ENCODE measurements at regions not wholly inside any gene's neighbourhood (a gene's known extent, or its start where the extent isn't known, plus 50 kb on each side); places are given as distances from the start of the nearest gene placed in this dataset.
A peak's percentile ranks its signal among the peaks of the same experiment; 100 is the strongest.

GRCh38 chr11:110833033-110833484 lies 120.8 kb upstream of the ARHGAP20 start:
- no peaks in the 10 kb centered on the region for H3K9me3 ChIP-seq
- no peak for TF ChIP-seq POLR2A (IDR thresholded peaks at IDR 0.05)
- TF ChIP-seq CTCF (IDR thresholded peaks at IDR 0.05): no peak
- H3K36me3 ChIP-seq: no peaks in the 10 kb centered on the region
- 20 to 28% methylated on average over 4 of the region's 4 CpGs for WGBS, 2 donors
- no peak for DNase-seq
- H3K4me1 ChIP-seq: peaks cover 7 to 34% (median 19%) of the 10 kb centered on the region in 3 donors
- no peak overlapping the region for H3K4me3 ChIP-seq
- no peaks in the 10 kb centered on the region for H3K27me3 ChIP-seq
- intact Hi-C loops (cut with DNase I): no loop called here
- peak overlapping the region; percentile 33 to 60 (median 48) for H3K27ac ChIP-seq

- TF ChIP-seq POLR2A (IDR thresholded peaks at IDR 0.05) (no peak), CTCF (IDR thresholded peaks at IDR 0.05) (no peak)
- peak overlapping the region; percentile 33 to 60 (median 48) for H3K27ac ChIP-seq
- 48 to 69% methylated on average over 2 of the region's 2 CpGs for WGBS, 2 donors
- H3K9me3 ChIP-seq: no peaks in the 10 kb centered on the region
- no peaks in the 10 kb centered on the region for H3K36me3 ChIP-seq
- no peak overlapping the region for H3K4me3 ChIP-seq
- peaks cover 7 to 34% (median 19%) of the 10 kb centered on the region in 3 donors for H3K4me1 ChIP-seq
- DNase-seq: no peak
- intact Hi-C loops (cut with DNase I): no loop called here
- no peaks in the 10 kb centered on the region for H3K27me3 ChIP-seq
Observed at GRCh38 chr11:110832539-110832938, 120.3 kb upstream of the ARHGAP20 start.

GRCh38 chr11:110832080-110832479 lies 119.8 kb upstream of the ARHGAP20 start:
- TF ChIP-seq POLR2A (IDR thresholded peaks at IDR 0.05): no peak
- TF ChIP-seq CTCF (IDR thresholded peaks at IDR 0.05): no peak
- Histone ChIP-seq H3K4me1 (peaks cover 7 to 34% (median 19%) of the 10 kb centered on the region in 3 donors), H3K4me3 (no peak overlapping the region), H3K27ac (peak overlapping the region in 2 of 4 donors; percentile 38 to 60), H3K9me3 (no peaks in the 10 kb centered on the region), H3K27me3 (no peaks in the 10 kb centered on the region), H3K36me3 (no peaks in the 10 kb centered on the region)
- intact Hi-C loops (cut with DNase I): no loop called here
- 81 to 87% methylated on average over 2 of the region's 2 CpGs for WGBS, 2 donors
- no peak for DNase-seq

GRCh38 chr11:110830747-110831146 lies 118.5 kb upstream of the ARHGAP20 start:
- no peak for TF ChIP-seq POLR2A (IDR thresholded peaks at IDR 0.05)
- TF ChIP-seq CTCF (IDR thresholded peaks at IDR 0.05): no peak
- H3K36me3 ChIP-seq: no peaks in the 10 kb centered on the region
- H3K27ac ChIP-seq: no peak overlapping the region
- no peak for DNase-seq
- 54 to 69% methylated on average over 5 of the region's 5 CpGs for WGBS, 2 donors
- H3K27me3 ChIP-seq: no peaks in the 10 kb centered on the region
- no peaks in the 10 kb centered on the region for H3K9me3 ChIP-seq
- intact Hi-C loops (cut with DNase I): no loop called here
- H3K4me3 ChIP-seq: no peak overlapping the region
- peaks cover 7 to 34% (median 19%) of the 10 kb centered on the region in 3 donors for H3K4me1 ChIP-seq

- no peak for DNase-seq
- no peaks in the 10 kb centered on the region for H3K36me3 ChIP-seq
- TF ChIP-seq POLR2A (IDR thresholded peaks at IDR 0.05): no peak
- no peak for TF ChIP-seq CTCF (IDR thresholded peaks at IDR 0.05)
- 84 to 90% methylated on average over 7 of the region's 7 CpGs for WGBS, 2 donors
- H3K4me1 ChIP-seq: peaks cover 7 to 34% (median 19%) of the 10 kb centered on the region in 3 donors
- no peaks in the 10 kb centered on the region for H3K27me3 ChIP-seq
- no peak overlapping the region for H3K27ac ChIP-seq
- intact Hi-C loops (cut with DNase I): no loop called here
- no peaks in the 10 kb centered on the region for H3K9me3 ChIP-seq
- H3K4me3 ChIP-seq: no peak overlapping the region
Observed at GRCh38 chr11:110830344-110830743, 118.1 kb upstream of the ARHGAP20 start.
